Calu3 (cell line): ENCODE measurements at regions not wholly inside any gene's neighbourhood (a gene's known extent, or its start where the extent isn't known, plus 50 kb on each side); places are given as distances from the start of the nearest gene placed in this dataset.
"Not testable (repeated sequence)": the region's sequence is repeated elsewhere in the genome, so short reads cannot be mapped to it uniquely, and the experiment has no call there.

Source experiments
- BruUV-seq: library from RNA; stranded (reverse); fragments of 400-500 nt; replicated peaks from 2 replicates; lab custom pipeline; 2021; lab: Mats Ljungman, UMichigan
- CTCF ChIA-PET: fragments of 300-600 bp; sonication (Branson Sonifier 250); formaldehyde crosslinking; loops from one replicate; lab custom pipeline; 2022; ENCODE audit warnings: antibody characterized with exemption; lab: Charles Lee
- DNase-seq: peaks from one replicate; pipeline ENCODE4 v3.0.0; 2022
- H3K27ac Mint-ChIP-seq: one replicate; pipeline ENCODE4 v1.8.0; 2022; ENCODE audit warnings: mixed read lengths; ENCODE audit not compliant: unreplicated experiment
- H3K27me3 Mint-ChIP-seq: one replicate; pipeline ENCODE4 v1.8.0; 2022; ENCODE audit warnings: mixed read lengths; ENCODE audit not compliant: unreplicated experiment
- H3K36me3 Mint-ChIP-seq: one replicate; pipeline ENCODE4 v1.8.0; 2022; ENCODE audit warnings: mild to moderate bottlenecking, moderate library complexity, mixed read lengths; ENCODE audit not compliant: insufficient read depth, unreplicated experiment
- H3K4me1 Mint-ChIP-seq: one replicate; pipeline ENCODE4 v1.8.0; 2022; ENCODE audit warnings: mild to moderate bottlenecking, low read depth, mixed read lengths; ENCODE audit not compliant: unreplicated experiment
- H3K4me3 Mint-ChIP-seq: one replicate; pipeline ENCODE4 v1.8.0; 2022; ENCODE audit warnings: mild to moderate bottlenecking, low read depth, moderate library complexity, mixed read lengths; ENCODE audit not compliant: unreplicated experiment
- H3K9me3 Mint-ChIP-seq: one replicate; pipeline ENCODE4 v1.8.0; 2022; ENCODE audit warnings: low read depth, mixed read lengths; ENCODE audit not compliant: unreplicated experiment
- CTCF ChIP-seq: fragments of 200-600 bp; IDR thresholded peaks from one replicate; pipeline ENCODE4 v1.8.0; 2022; ENCODE audit warnings: antibody characterized with exemption; ENCODE audit not compliant: unreplicated experiment
- intact Hi-C: fragments of 100-400 bp; cut with micrococcal nuclease; formaldehyde crosslinking; loops from one replicate; pipeline ENCODE4 v1.10.0; 2022; ENCODE audit not compliant: unreplicated experiment

DNA sequence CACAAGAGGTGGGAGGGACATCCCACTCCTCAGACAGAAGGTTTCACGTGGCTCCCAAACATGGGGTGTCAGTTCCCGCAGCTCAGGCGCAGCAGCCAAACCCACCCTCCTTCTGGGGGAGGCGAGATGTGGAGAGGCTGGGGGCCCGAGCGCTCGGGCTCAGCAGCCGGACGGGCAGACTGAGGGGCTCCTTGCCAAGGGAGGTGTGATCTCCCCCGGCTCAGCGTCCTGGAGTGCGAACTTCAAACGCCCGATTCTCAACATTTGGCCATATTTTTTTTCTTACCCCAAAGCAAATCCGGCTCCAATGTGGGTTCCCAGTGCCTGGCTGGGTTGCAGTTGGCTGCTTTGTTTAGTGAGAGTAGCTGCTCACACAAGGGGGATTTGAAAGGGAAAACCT lies 477.9 kb downstream of the MN1 start:
- H3K9me3 Mint-ChIP-seq = no peaks in the 10 kb centered on the region
- H3K27me3 Mint-ChIP-seq = peaks cover 36% of the 10 kb centered on the region
- CTCF ChIA-PET = no interaction called here
- TF ChIP-seq CTCF = no peak
- intact Hi-C loops = no loop called here
- H3K36me3 Mint-ChIP-seq = no peaks in the 10 kb centered on the region
- H3K4me1 Mint-ChIP-seq = no peaks in the 10 kb centered on the region
- no peak overlapping the region for H3K27ac Mint-ChIP-seq
- no TSS peak for BruUV-seq
- H3K4me3 Mint-ChIP-seq = no peak overlapping the region
- no peak for DNase-seq

- BruUV-seq, DNase-seq, H3K4me1 Mint-ChIP-seq, H3K36me3 Mint-ChIP-seq, intact Hi-C loops, H3K27ac Mint-ChIP-seq, H3K4me3 Mint-ChIP-seq, H3K9me3 Mint-ChIP-seq: not testable (repeated sequence)
- CTCF ChIA-PET = interaction anchor here (0.7 kb wide), 1 partner anchor 49 kb away, joined by 3 read pairs; no protein-coding TSS in a partner anchor
- H3K27me3 Mint-ChIP-seq = peaks cover 36% of the 10 kb centered on the region
Observed at GRCh38 chr22:27324908-27325307, 476.6 kb downstream of the MN1 start.

GRCh38 chr22:27327497-27327896 lies 474.1 kb downstream of the MN1 start:
- CTCF ChIA-PET = no interaction called here
- no TSS peak for BruUV-seq
- TF ChIP-seq CTCF = no peak
- Mint-ChIP-seq H3K4me1 (peaks cover 11% of the 10 kb centered on the region), H3K27me3 (peaks cover 47% of the 10 kb centered on the region), H3K27ac (no peak overlapping the region), H3K4me3 (no peak overlapping the region), H3K9me3 (no peaks in the 10 kb centered on the region), H3K36me3 (no peaks in the 10 kb centered on the region)
- DNase-seq = no peak
- intact Hi-C loops = no loop called here

- no TSS peak for BruUV-seq
- DNase-seq = peak; percentile 18
- no peak overlapping the region for H3K27ac Mint-ChIP-seq
- CTCF ChIA-PET = interaction anchor here (0.7 kb wide), 1 partner anchor 490 kb away, joined by 3 read pairs; no protein-coding TSS in a partner anchor
- peaks cover 42% of the 10 kb centered on the region for H3K27me3 Mint-ChIP-seq
- H3K4me1 Mint-ChIP-seq = peaks cover 11% of the 10 kb centered on the region
- no peak overlapping the region for H3K4me3 Mint-ChIP-seq
- no peaks in the 10 kb centered on the region for H3K36me3 Mint-ChIP-seq
- H3K9me3 Mint-ChIP-seq = no peaks in the 10 kb centered on the region
- no peak for TF ChIP-seq CTCF
- intact Hi-C loops = loop anchor here (2.0 kb wide), 1 partner anchor 571 kb away; no protein-coding TSS in a partner anchor
Observed at GRCh38 chr22:27327981-27328721, 473.4 kb downstream of the MN1 start.
